ENCODE measurements at regions not wholly inside any gene's neighbourhood (a gene's known extent, or its start where the extent isn't known, plus 50 kb on each side); places are given as distances from the start of the nearest gene placed in this dataset.

DNA sequence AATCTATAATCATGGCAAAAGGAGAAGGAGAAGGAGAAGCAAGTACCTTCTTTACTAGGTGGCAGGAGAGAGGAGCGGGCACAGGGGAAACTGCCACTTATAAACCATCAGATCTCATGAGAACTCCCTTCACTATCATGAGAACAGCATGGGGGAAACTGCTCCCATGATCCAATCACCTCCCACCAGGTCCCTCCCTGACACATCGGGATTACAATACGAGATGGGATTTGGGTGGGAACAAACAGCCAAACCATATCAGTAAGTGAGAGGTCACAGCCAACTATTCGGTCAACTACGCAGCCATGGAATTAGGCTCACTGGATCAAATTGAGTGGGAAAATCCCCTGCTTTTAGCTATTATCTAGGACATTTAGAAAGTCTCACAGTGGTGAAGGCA lies 54.2 kb upstream of the STEAP1B start:
- H3K4me1 Mint-ChIP-seq (ENCODE audit: low read depth, unreplicated experiment), result peaks cover 3% of the 10 kb centered on the region
- Histone ChIP-seq H3K9ac (ENCODE audit: low read length) (no peak overlapping the region), H3K9me3 (ENCODE audit: insufficient read depth, low read depth, low read length) (no peaks in the 10 kb centered on the region), H3K4me1 (ENCODE audit: insufficient read depth, low read length) (peaks cover 5% of the 10 kb centered on the region), H3K4me2 (ENCODE audit: low read length) (no peak overlapping the region), H3K36me3 (ENCODE audit: insufficient read depth, low read length) (no peaks in the 10 kb centered on the region), H3K4me3 (ENCODE audit: insufficient read depth, low read depth, low read length) (no peak overlapping the region), H3K27ac (ENCODE audit: low read depth, low read length) (no peak overlapping the region), H3K27me3 (ENCODE audit: insufficient read depth, low read length) (no peaks in the 10 kb centered on the region), H4K20me1 (ENCODE audit: insufficient read depth, low read length) (no peaks in the 10 kb centered on the region), H2AFZ (ENCODE audit: low read depth, low read length) (no peak overlapping the region), H3K79me2 (ENCODE audit: insufficient read depth, low read length) (no peaks in the 10 kb centered on the region)
- no peak overlapping the region for H3K4me3 Mint-ChIP-seq (ENCODE audit: unreplicated experiment)
- TF ChIP-seq, protein P1, sequence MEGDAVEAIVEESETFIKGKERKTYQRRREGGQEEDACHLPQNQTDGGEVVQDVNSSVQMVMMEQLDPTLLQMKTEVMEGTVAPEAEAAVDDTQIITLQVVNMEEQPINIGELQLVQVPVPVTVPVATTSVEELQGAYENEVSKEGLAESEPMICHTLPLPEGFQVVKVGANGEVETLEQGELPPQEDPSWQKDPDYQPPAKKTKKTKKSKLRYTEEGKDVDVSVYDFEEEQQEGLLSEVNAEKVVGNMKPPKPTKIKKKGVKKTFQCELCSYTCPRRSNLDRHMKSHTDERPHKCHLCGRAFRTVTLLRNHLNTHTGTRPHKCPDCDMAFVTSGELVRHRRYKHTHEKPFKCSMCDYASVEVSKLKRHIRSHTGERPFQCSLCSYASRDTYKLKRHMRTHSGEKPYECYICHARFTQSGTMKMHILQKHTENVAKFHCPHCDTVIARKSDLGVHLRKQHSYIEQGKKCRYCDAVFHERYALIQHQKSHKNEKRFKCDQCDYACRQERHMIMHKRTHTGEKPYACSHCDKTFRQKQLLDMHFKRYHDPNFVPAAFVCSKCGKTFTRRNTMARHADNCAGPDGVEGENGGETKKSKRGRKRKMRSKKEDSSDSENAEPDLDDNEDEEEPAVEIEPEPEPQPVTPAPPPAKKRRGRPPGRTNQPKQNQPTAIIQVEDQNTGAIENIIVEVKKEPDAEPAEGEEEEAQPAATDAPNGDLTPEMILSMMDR (IDR thresholded peaks at IDR 0.05; ENCODE audit: insufficient read depth, low read depth, low read length), result no peak
- TF ChIP-seq EZH2 (IDR thresholded peaks at IDR 0.05; ENCODE audit: insufficient read depth, low read length), result no peak
- H3K36me3 Mint-ChIP-seq (ENCODE audit: low read depth, unreplicated experiment), result no peaks in the 10 kb centered on the region
- FAIRE-seq (no peak), DNase-seq (ENCODE audit: low read depth) (no peak)
- no peaks in the 10 kb centered on the region for H3K9me3 Mint-ChIP-seq (ENCODE audit: unreplicated experiment)
- peaks cover 30% of the 10 kb centered on the region for H3K27me3 Mint-ChIP-seq (ENCODE audit: low read depth, unreplicated experiment)
- H3K27ac Mint-ChIP-seq (ENCODE audit: unreplicated experiment), result no peak overlapping the region

DNA sequence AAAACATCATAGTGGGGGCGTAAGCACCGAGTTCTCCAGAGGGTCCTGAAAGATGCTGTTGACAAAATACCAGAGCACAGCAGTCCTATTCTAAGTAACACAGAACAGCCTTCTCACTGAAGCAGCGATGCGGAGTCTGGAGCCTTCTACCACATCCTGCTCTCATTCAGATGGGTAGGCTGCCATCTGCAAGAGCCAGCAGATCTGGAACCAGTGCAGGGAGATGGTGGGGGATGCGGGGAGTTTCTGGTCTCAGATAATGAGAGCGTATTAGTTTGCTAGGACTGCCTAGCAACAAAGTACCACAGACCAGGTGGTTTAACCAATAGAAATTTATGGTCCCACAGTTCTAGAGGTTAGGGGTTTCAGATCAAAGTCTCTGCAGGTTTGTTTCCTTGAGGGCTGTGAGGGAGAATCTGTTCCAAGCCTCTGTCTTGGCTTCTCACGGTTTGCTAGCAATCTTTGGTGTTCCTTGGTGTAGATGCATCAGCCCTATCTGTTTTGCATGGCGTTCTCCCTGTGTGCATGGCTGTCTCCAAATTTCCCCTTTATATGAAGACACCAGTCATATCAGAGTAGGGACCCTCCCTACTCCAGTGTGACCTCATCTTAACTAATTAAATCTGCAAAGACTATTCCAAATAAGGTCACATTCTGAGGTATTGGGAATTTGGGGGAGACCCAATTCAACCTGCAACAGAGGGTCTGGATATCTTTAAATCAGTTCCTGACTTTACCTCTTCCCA lies 52.0 kb upstream of the STEAP1B start:
- Mint-ChIP-seq H3K27ac (ENCODE audit: unreplicated experiment) (no peak overlapping the region), H3K4me3 (ENCODE audit: unreplicated experiment) (no peak overlapping the region), H3K9me3 (ENCODE audit: unreplicated experiment) (no peaks in the 10 kb centered on the region), H3K4me1 (ENCODE audit: low read depth, unreplicated experiment) (peaks cover 3% of the 10 kb centered on the region), H3K36me3 (ENCODE audit: low read depth, unreplicated experiment) (no peaks in the 10 kb centered on the region), H3K27me3 (ENCODE audit: low read depth, unreplicated experiment) (peaks cover 30% of the 10 kb centered on the region)
- Histone ChIP-seq H2AFZ (ENCODE audit: low read depth, low read length) (no peak overlapping the region), H3K27me3 (ENCODE audit: insufficient read depth, low read length) (peaks cover 3% of the 10 kb centered on the region), H3K4me2 (ENCODE audit: low read length) (no peak overlapping the region), H3K4me1 (ENCODE audit: insufficient read depth, low read length) (peaks cover 5% of the 10 kb centered on the region), H4K20me1 (ENCODE audit: insufficient read depth, low read length) (no peaks in the 10 kb centered on the region), H3K36me3 (ENCODE audit: insufficient read depth, low read length) (no peaks in the 10 kb centered on the region), H3K27ac (ENCODE audit: low read depth, low read length) (no peak overlapping the region), H3K4me3 (ENCODE audit: insufficient read depth, low read depth, low read length) (no peak overlapping the region), H3K9me3 (ENCODE audit: insufficient read depth, low read depth, low read length) (no peaks in the 10 kb centered on the region), H3K9ac (ENCODE audit: low read length) (no peak overlapping the region), H3K79me2 (ENCODE audit: insufficient read depth, low read length) (no peaks in the 10 kb centered on the region)
- TF ChIP-seq EZH2 (IDR thresholded peaks at IDR 0.05; ENCODE audit: insufficient read depth, low read length), result no peak
- FAIRE-seq (no peak), DNase-seq (ENCODE audit: low read depth) (no peak)

DNA sequence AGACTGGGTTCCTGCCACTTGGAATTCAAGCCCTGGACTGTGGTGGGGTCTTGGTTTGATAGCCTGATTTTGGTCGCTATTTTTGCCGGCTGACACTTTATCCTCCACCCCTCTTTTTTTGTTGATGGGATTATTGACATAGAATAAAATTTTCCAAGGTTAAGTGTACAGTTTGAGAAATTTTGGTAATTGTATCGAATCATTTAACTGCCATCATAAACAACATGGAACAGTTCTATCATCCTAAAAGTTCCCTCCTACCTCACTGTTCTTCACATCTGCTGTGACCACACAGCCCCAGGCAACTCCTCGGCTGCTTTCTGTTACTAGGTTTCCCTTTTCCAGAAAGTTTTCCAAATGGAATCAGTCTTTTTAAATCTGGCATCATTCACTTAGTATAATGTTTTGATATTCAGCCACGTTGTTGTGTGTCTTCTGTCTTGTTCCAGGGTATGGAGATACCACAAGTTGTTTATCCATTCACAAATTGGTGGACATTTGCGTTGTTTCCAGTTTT lies 50.6 kb upstream of the STEAP1B start:
- Histone ChIP-seq H4K20me1 (ENCODE audit: insufficient read depth, low read length) (no peaks in the 10 kb centered on the region), H2AFZ (ENCODE audit: low read depth, low read length) (peak overlapping the region; percentile 83)

More for the DNA sequence above, 50.6 kb upstream of the STEAP1B start:
- no peak for DNase-seq (ENCODE audit: low read depth)
- no peak overlapping the region for H3K27ac ChIP-seq (ENCODE audit: low read depth, low read length)
- H3K36me3 ChIP-seq (ENCODE audit: insufficient read depth, low read length), result no peaks in the 10 kb centered on the region
- no peak for FAIRE-seq
- peak overlapping the region; percentile 93 for H3K4me2 ChIP-seq (ENCODE audit: low read length)
- Mint-ChIP-seq H3K4me1 (ENCODE audit: low read depth, unreplicated experiment) (peaks cover 3% of the 10 kb centered on the region), H3K4me3 (ENCODE audit: unreplicated experiment) (peak overlapping the region; percentile 90), H3K27ac (ENCODE audit: unreplicated experiment) (no peak overlapping the region), H3K36me3 (ENCODE audit: low read depth, unreplicated experiment) (no peaks in the 10 kb centered on the region), H3K9me3 (ENCODE audit: unreplicated experiment) (no peaks in the 10 kb centered on the region), H3K27me3 (ENCODE audit: low read depth, unreplicated experiment) (peaks cover 30% of the 10 kb centered on the region)
- H3K4me3 ChIP-seq (ENCODE audit: insufficient read depth, low read depth, low read length), result no peak overlapping the region
- H3K9ac ChIP-seq (ENCODE audit: low read length), result peak overlapping the region; percentile 56
- peaks cover 5% of the 10 kb centered on the region for H3K4me1 ChIP-seq (ENCODE audit: insufficient read depth, low read length)
- H3K79me2 ChIP-seq (ENCODE audit: insufficient read depth, low read length), result no peaks in the 10 kb centered on the region
- no peaks in the 10 kb centered on the region for H3K9me3 ChIP-seq (ENCODE audit: insufficient read depth, low read depth, low read length)
- no peak for TF ChIP-seq EZH2 (IDR thresholded peaks at IDR 0.05; ENCODE audit: insufficient read depth, low read length)
- TF ChIP-seq, protein P1 (IDR thresholded peaks at IDR 0.05; ENCODE audit: insufficient read depth, low read depth, low read length), result no peak
- peaks cover 3% of the 10 kb centered on the region for H3K27me3 ChIP-seq (ENCODE audit: insufficient read depth, low read length)
